Endothelial cell of umbilical vein (primary cell): ENCODE measurements at regions not wholly inside any gene's neighbourhood (a gene's known extent, or its start where the extent isn't known, plus 50 kb on each side); places are given as distances from the start of the nearest gene placed in this dataset.
"Not testable (repeated sequence)": the region's sequence is repeated elsewhere in the genome, so short reads cannot be mapped to it uniquely, and the experiment has no call there.

Source experiments
- EZH2 ChIP-seq: IDR thresholded peaks from 2 replicates; pipeline ENCODE4 v1.6.1; 2012; ENCODE audit warnings: borderline replicate concordance, low read depth, mild to moderate bottlenecking, moderate library complexity, low read length, inconsistent platforms; ENCODE audit not compliant: severe bottlenecking
- GATA2 ChIP-seq: IDR thresholded peaks from 2 replicates; pipeline ENCODE4 v1.7.0; 2011; ENCODE audit warnings: low read depth, mild to moderate bottlenecking, moderate library complexity, mixed read lengths, low read length; ENCODE audit not compliant: insufficient read length, insufficient read depth
- JUN ChIP-seq: IDR thresholded peaks from 2 replicates; pipeline ENCODE4 v1.6.1; 2011; ENCODE audit warnings: borderline replicate concordance, low read depth; ENCODE audit not compliant: insufficient read length, insufficient read depth
- MYC ChIP-seq: IDR thresholded peaks from one replicate; pipeline ENCODE4 v1.6.1; 2011; ENCODE audit warnings: mild to moderate bottlenecking, low read depth, low read length
- POLR2A ChIP-seq: IDR thresholded peaks from 2 replicates; pipeline ENCODE4 v1.6.1; 2012; ENCODE audit warnings: low read depth, mild to moderate bottlenecking, control low read depth, low read length
- POLR2AphosphoS5 ChIP-seq: IDR thresholded peaks from 2 replicates; pipeline ENCODE4 v1.6.1; 2012; ENCODE audit warnings: low read depth, mild to moderate bottlenecking, control low read depth, low read length, moderate library complexity; ENCODE audit not compliant: insufficient read depth
- TF ChIP-seq, protein P1 (sequence below), 2 donors: IDR thresholded peaks; 1 replicate in 1 of 2; 2 replicates in 1 of 2; pipeline ENCODE4 v1.5.1; 2011; ENCODE audit warnings: low read length in 2 of 2, mild to moderate bottlenecking in 2 of 2, moderate library complexity in 2 of 2, control low read depth in 1 of 2, inconsistent platforms in 1 of 2, low read depth in 1 of 2; ENCODE audit not compliant: insufficient read depth in 1 of 2; ENCODE audit errors: extremely low read depth in 1 of 2
- TF ChIP-seq, protein P2 (sequence below): IDR thresholded peaks from 2 replicates; pipeline ENCODE4 v1.6.1; 2011; ENCODE audit not compliant: insufficient read depth, insufficient read length

DNA sequence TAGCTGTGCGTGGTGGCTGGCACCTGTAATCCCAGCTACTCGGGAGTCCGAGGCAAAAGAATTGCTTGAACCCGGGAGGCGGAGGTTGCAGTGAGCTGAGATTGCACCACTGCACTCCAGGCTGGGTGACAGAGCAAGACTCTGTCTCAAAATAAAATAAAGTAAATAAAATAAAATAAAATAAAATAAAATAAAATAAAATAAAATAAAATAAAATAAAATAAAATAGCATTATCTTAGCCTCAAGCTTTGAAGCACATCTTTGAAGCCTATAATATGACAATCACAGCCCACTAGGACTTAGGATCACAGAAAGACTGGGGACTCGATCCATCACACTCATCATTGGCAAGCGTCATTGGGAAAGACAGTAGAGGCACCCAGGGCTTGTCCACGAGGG is 349.1 kb downstream of the SHANK2 start:
- TF ChIP-seq, protein P1, sequence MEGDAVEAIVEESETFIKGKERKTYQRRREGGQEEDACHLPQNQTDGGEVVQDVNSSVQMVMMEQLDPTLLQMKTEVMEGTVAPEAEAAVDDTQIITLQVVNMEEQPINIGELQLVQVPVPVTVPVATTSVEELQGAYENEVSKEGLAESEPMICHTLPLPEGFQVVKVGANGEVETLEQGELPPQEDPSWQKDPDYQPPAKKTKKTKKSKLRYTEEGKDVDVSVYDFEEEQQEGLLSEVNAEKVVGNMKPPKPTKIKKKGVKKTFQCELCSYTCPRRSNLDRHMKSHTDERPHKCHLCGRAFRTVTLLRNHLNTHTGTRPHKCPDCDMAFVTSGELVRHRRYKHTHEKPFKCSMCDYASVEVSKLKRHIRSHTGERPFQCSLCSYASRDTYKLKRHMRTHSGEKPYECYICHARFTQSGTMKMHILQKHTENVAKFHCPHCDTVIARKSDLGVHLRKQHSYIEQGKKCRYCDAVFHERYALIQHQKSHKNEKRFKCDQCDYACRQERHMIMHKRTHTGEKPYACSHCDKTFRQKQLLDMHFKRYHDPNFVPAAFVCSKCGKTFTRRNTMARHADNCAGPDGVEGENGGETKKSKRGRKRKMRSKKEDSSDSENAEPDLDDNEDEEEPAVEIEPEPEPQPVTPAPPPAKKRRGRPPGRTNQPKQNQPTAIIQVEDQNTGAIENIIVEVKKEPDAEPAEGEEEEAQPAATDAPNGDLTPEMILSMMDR (IDR thresholded peaks at IDR 0.05; ENCODE audit: extremely low read depth in 1 of 2, insufficient read depth in 1 of 2, low read depth in 1 of 2, low read length in 2 of 2), result not testable (repeated sequence)
- not testable (repeated sequence) for TF ChIP-seq MYC, POLR2A, EZH2, POLR2AphosphoS5, JUN, GATA2
- TF ChIP-seq, protein P2, sequence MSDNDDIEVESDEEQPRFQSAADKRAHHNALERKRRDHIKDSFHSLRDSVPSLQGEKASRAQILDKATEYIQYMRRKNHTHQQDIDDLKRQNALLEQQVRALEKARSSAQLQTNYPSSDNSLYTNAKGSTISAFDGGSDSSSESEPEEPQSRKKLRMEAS, result not testable (repeated sequence)
